Body of pancreas (tissue), 4 donors: ENCODE measurements at regions not wholly inside any gene's neighbourhood (a gene's known extent, or its start where the extent isn't known, plus 50 kb on each side); places are given as distances from the start of the nearest gene placed in this dataset.

Experiments used
- POLR2A ChIP-seq, 3 donors: fragments of 450-650 bp; IDR thresholded peaks; one replicate each; pipeline ENCODE4 v1.6.1; 2016; ENCODE audit warnings: antibody characterized with exemption in 3 of 3, mild to moderate bottlenecking in 2 of 3
- TF ChIP-seq, protein P1 (sequence below), 7 experiments: fragments of 450-650 bp in 4 of 7; fragments of 200-600 bp in 3 of 7; sonication (generic) in 3 of 7; IDR thresholded peaks; one replicate each; pipeline ENCODE4 v1.5.1; 2016 to 2019; ENCODE audit warnings: antibody characterized with exemption in 7 of 7

- TF ChIP-seq POLR2A (IDR thresholded peaks at IDR 0.05): no peak
- TF ChIP-seq, protein P1, sequence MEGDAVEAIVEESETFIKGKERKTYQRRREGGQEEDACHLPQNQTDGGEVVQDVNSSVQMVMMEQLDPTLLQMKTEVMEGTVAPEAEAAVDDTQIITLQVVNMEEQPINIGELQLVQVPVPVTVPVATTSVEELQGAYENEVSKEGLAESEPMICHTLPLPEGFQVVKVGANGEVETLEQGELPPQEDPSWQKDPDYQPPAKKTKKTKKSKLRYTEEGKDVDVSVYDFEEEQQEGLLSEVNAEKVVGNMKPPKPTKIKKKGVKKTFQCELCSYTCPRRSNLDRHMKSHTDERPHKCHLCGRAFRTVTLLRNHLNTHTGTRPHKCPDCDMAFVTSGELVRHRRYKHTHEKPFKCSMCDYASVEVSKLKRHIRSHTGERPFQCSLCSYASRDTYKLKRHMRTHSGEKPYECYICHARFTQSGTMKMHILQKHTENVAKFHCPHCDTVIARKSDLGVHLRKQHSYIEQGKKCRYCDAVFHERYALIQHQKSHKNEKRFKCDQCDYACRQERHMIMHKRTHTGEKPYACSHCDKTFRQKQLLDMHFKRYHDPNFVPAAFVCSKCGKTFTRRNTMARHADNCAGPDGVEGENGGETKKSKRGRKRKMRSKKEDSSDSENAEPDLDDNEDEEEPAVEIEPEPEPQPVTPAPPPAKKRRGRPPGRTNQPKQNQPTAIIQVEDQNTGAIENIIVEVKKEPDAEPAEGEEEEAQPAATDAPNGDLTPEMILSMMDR (IDR thresholded peaks at IDR 0.05): no peak
Measured at GRCh38 chr9:28718226-28718625, 1144.9 kb upstream of the C9orf72 start.
